WTC11 (cell line): ENCODE measurements at regions not wholly inside any gene's neighbourhood (a gene's known extent, or its start where the extent isn't known, plus 50 kb on each side); places are given as distances from the start of the nearest gene placed in this dataset.

Source experiments
- ATAC-seq: fragments of 200-7000 bp; cut with Tn5 transposase; 2 replicates; pipeline ENCODE4 v1.10.0; 2021; ENCODE audit warnings: mild to moderate bottlenecking, moderate library complexity
- CTCF ChIA-PET: fragments of 300-600 bp; sonication (Branson Sonifier 250); formaldehyde crosslinking; loops from one replicate; lab custom pipeline; 2021; ENCODE audit warnings: antibody characterized with exemption; lab: Charles Lee
- POLR2A ChIA-PET: fragments of 350-600 bp; sonication (Branson Sonifier 250); formaldehyde crosslinking; loops from one replicate; lab custom pipeline; 2021; ENCODE audit warnings: antibody characterized with exemption; lab: Charles Lee
- DNase-seq: peaks from one replicate; pipeline ENCODE4 v3.0.0; 2021; ENCODE audit warnings: low spot score
- H3K27ac Mint-ChIP-seq: 2 replicates; pipeline ENCODE4 v1.8.0; 2021; ENCODE audit warnings: mixed read lengths
- H3K27me3 Mint-ChIP-seq: 2 replicates; pipeline ENCODE4 v1.8.0; 2021; ENCODE audit warnings: low read depth, mild to moderate bottlenecking, moderate library complexity, mixed read lengths
- H3K36me3 Mint-ChIP-seq: 2 replicates; pipeline ENCODE4 v1.8.0; 2021; ENCODE audit warnings: mixed read lengths
- H3K4me1 Mint-ChIP-seq: 2 replicates; pipeline ENCODE4 v1.8.0; 2022; ENCODE audit warnings: mixed read lengths
- H3K4me3 Mint-ChIP-seq: 2 replicates; pipeline ENCODE4 v1.8.0; 2021; ENCODE audit warnings: mild to moderate bottlenecking, moderate library complexity, mixed read lengths
- H3K9me3 Mint-ChIP-seq: 2 replicates; pipeline ENCODE4 v1.8.0; 2021; ENCODE audit warnings: mixed read lengths
- CBFB ChIP-seq: sonication (generic); formaldehyde crosslinking; IDR thresholded peaks from 2 replicates; pipeline ENCODE4 v1.8.1; 2022; ENCODE audit warnings: mild to moderate bottlenecking, low read depth, missing genetic modification reagents
- ESRRA ChIP-seq: sonication (generic); formaldehyde crosslinking; IDR thresholded peaks from 2 replicates; pipeline ENCODE4 v1.8.1; 2022; ENCODE audit warnings: mild to moderate bottlenecking, missing genetic modification reagents, borderline replicate concordance
- ETV6 ChIP-seq: sonication (generic); formaldehyde crosslinking; IDR thresholded peaks from 2 replicates; pipeline ENCODE4 v1.8.1; 2022; ENCODE audit warnings: mild to moderate bottlenecking, missing genetic modification reagents
- GABPB1 ChIP-seq: sonication (generic); formaldehyde crosslinking; IDR thresholded peaks from 2 replicates; pipeline ENCODE4 v1.8.1; 2023; ENCODE audit warnings: mild to moderate bottlenecking, missing genetic modification reagents
- MYBL2 ChIP-seq: sonication (generic); formaldehyde crosslinking; IDR thresholded peaks from 2 replicates; pipeline ENCODE4 v1.8.1; 2023; ENCODE audit warnings: mild to moderate bottlenecking, moderate library complexity, missing genetic modification reagents
- PRRX2 ChIP-seq: fragments of 250-450 bp; sonication (Bioruptor Pico); IDR thresholded peaks from 2 replicates; pipeline ENCODE4 v1.8.0; 2021; ENCODE audit warnings: mild to moderate bottlenecking
- TEAD4 ChIP-seq: sonication (generic); formaldehyde crosslinking; IDR thresholded peaks from 2 replicates; pipeline ENCODE4 v1.8.0; 2022; ENCODE audit warnings: mild to moderate bottlenecking, missing genetic modification reagents
- TP53 ChIP-seq: sonication (generic); formaldehyde crosslinking; IDR thresholded peaks from 2 replicates; pipeline ENCODE4 v1.8.1; 2023; ENCODE audit warnings: mild to moderate bottlenecking, missing genetic modification reagents
- TF ChIP-seq, protein P1 (sequence below): sonication (generic); formaldehyde crosslinking; IDR thresholded peaks from 2 replicates; pipeline ENCODE4 v1.8.0; 2023; ENCODE audit warnings: mild to moderate bottlenecking, missing genetic modification reagents
- TF ChIP-seq, protein P2 (sequence below): sonication (generic); formaldehyde crosslinking; IDR thresholded peaks from 2 replicates; pipeline ENCODE4 v1.8.1; 2023; ENCODE audit warnings: mild to moderate bottlenecking, missing genetic modification reagents
- TF ChIP-seq, protein P3 (sequence below): sonication (generic); formaldehyde crosslinking; IDR thresholded peaks from 2 replicates; pipeline ENCODE4 v1.8.0; 2023; ENCODE audit warnings: missing genetic modification reagents
- TF ChIP-seq, protein P4 (sequence below): sonication (generic); formaldehyde crosslinking; IDR thresholded peaks from 2 replicates; pipeline ENCODE4 v1.8.0; 2022; ENCODE audit warnings: mild to moderate bottlenecking, missing genetic modification reagents
- TF ChIP-seq, protein P5 (sequence below): sonication (generic); formaldehyde crosslinking; IDR thresholded peaks from 2 replicates; pipeline ENCODE4 v1.8.0; 2022; ENCODE audit warnings: mild to moderate bottlenecking, missing genetic modification reagents
- TF ChIP-seq, protein P6 (sequence below): sonication (generic); formaldehyde crosslinking; IDR thresholded peaks from 2 replicates; pipeline ENCODE4 v1.8.1; 2023; ENCODE audit warnings: mild to moderate bottlenecking, moderate library complexity, missing genetic modification reagents
- TF ChIP-seq, protein P7 (sequence below): fragments of 250-450 bp; sonication (Bioruptor Pico); IDR thresholded peaks from 2 replicates; pipeline ENCODE4 v1.9.0; 2021; ENCODE audit warnings: mild to moderate bottlenecking
- TF ChIP-seq, protein P8 (sequence below): fragments of 200-600 bp; IDR thresholded peaks from 2 replicates; pipeline ENCODE4 v1.8.0; 2022; ENCODE audit warnings: antibody characterized with exemption
- TF ChIP-seq, protein P9 (sequence below): fragments of 250-450 bp; sonication (Bioruptor Pico); IDR thresholded peaks from 2 replicates; pipeline ENCODE4 v1.9.0; 2021; ENCODE audit warnings: moderate library complexity, mild to moderate bottlenecking, inconsistent platforms, borderline replicate concordance

DNA sequence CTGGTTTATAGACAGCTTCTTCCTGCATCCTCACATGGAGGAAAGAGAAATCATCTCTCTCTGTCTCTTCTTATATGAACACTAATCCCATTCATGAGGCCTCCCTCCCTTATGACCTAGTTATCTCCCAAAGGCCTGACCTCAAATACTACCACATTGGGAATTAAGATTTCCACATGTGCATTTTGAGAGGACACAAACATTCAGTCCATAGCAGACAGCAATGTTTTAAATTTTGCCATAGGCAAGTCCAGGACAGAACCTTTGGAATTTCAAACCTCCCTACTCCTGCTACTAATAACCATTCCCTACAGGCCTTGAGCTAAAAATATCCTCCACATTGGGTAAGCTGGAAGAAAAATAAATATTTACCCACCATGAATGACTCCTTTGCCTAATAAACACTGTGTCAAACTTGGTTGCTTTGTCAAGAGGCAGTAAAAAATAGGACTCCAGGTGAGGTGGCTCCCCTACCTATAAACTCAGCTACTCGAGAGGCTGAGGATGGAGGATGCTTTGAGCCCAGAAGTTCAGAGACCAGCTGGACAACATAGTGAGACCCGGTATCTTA is 113.7 kb downstream of the ZNF281 start:
- peaks cover 16% of the 10 kb centered on the region for H3K27me3 Mint-ChIP-seq
- DNase-seq: no peak
- POLR2A ChIA-PET: no interaction called here

DNA sequence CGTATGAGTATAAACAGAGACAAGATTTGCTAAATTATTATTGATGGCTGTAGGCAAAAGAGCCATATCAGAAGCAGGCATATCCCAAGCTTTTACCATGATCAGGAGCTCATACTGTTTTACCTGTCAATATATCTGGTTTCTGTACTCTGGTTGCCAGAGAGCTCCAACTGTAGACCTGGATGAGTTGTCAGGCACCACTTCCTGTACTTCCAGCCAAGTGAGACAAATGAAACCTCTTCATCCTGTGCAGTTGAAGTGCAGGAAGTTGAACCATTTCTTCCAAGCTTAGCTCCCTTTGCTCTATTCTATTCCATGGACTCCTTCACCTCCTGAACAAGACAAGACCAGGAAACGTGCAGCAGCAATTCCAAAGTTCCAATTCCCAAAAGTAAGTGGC is 115.6 kb downstream of the ZNF281 start:
- H3K4me3 Mint-ChIP-seq: no peak overlapping the region
- H3K9me3 Mint-ChIP-seq: no peaks in the 10 kb centered on the region
- POLR2A ChIA-PET: no interaction called here
- peaks cover 23% of the 10 kb centered on the region for H3K27me3 Mint-ChIP-seq
- ATAC-seq (no peak), DNase-seq (no peak)
- H3K27ac Mint-ChIP-seq: no peak overlapping the region
- TF ChIP-seq, protein P1, sequence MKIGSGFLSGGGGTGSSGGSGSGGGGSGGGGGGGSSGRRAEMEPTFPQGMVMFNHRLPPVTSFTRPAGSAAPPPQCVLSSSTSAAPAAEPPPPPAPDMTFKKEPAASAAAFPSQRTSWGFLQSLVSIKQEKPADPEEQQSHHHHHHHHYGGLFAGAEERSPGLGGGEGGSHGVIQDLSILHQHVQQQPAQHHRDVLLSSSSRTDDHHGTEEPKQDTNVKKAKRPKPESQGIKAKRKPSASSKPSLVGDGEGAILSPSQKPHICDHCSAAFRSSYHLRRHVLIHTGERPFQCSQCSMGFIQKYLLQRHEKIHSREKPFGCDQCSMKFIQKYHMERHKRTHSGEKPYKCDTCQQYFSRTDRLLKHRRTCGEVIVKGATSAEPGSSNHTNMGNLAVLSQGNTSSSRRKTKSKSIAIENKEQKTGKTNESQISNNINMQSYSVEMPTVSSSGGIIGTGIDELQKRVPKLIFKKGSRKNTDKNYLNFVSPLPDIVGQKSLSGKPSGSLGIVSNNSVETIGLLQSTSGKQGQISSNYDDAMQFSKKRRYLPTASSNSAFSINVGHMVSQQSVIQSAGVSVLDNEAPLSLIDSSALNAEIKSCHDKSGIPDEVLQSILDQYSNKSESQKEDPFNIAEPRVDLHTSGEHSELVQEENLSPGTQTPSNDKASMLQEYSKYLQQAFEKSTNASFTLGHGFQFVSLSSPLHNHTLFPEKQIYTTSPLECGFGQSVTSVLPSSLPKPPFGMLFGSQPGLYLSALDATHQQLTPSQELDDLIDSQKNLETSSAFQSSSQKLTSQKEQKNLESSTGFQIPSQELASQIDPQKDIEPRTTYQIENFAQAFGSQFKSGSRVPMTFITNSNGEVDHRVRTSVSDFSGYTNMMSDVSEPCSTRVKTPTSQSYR (CRISPR knock-in tag): no peak
- TF ChIP-seq TEAD4 (CRISPR knock-in tag): no peak
- TF ChIP-seq, protein P2, sequence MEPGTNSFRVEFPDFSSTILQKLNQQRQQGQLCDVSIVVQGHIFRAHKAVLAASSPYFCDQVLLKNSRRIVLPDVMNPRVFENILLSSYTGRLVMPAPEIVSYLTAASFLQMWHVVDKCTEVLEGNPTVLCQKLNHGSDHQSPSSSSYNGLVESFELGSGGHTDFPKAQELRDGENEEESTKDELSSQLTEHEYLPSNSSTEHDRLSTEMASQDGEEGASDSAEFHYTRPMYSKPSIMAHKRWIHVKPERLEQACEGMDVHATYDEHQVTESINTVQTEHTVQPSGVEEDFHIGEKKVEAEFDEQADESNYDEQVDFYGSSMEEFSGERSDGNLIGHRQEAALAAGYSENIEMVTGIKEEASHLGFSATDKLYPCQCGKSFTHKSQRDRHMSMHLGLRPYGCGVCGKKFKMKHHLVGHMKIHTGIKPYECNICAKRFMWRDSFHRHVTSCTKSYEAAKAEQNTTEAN (CRISPR knock-in tag): no peak
- no peak for TF ChIP-seq ESRRA (CRISPR knock-in tag)
- TF ChIP-seq, protein P3, sequence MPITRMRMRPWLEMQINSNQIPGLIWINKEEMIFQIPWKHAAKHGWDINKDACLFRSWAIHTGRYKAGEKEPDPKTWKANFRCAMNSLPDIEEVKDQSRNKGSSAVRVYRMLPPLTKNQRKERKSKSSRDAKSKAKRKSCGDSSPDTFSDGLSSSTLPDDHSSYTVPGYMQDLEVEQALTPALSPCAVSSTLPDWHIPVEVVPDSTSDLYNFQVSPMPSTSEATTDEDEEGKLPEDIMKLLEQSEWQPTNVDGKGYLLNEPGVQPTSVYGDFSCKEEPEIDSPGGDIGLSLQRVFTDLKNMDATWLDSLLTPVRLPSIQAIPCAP (CRISPR knock-in tag): no peak
- TF ChIP-seq, protein P4, sequence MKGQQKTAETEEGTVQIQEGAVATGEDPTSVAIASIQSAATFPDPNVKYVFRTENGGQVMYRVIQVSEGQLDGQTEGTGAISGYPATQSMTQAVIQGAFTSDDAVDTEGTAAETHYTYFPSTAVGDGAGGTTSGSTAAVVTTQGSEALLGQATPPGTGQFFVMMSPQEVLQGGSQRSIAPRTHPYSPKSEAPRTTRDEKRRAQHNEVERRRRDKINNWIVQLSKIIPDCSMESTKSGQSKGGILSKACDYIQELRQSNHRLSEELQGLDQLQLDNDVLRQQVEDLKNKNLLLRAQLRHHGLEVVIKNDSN: no peak
- TF ChIP-seq, protein P5, sequence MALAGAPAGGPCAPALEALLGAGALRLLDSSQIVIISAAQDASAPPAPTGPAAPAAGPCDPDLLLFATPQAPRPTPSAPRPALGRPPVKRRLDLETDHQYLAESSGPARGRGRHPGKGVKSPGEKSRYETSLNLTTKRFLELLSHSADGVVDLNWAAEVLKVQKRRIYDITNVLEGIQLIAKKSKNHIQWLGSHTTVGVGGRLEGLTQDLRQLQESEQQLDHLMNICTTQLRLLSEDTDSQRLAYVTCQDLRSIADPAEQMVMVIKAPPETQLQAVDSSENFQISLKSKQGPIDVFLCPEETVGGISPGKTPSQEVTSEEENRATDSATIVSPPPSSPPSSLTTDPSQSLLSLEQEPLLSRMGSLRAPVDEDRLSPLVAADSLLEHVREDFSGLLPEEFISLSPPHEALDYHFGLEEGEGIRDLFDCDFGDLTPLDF (CRISPR knock-in tag): no peak
- no peak for TF ChIP-seq TP53 (CRISPR knock-in tag)
- TF ChIP-seq, protein P6, sequence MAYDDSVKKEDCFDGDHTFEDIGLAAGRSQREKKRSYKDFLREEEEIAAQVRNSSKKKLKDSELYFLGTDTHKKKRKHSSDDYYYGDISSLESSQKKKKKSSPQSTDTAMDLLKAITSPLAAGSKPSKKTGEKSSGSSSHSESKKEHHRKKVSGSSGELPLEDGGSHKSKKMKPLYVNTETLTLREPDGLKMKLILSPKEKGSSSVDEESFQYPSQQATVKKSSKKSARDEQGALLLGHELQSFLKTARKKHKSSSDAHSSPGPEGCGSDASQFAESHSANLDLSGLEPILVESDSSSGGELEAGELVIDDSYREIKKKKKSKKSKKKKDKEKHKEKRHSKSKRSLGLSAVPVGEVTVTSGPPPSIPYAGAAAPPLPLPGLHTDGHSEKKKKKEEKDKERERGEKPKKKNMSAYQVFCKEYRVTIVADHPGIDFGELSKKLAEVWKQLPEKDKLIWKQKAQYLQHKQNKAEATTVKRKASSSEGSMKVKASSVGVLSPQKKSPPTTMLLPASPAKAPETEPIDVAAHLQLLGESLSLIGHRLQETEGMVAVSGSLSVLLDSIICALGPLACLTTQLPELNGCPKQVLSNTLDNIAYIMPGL (CRISPR knock-in tag): no peak
- no peak for TF ChIP-seq CBFB
- TF ChIP-seq PRRX2: no peak
- TF ChIP-seq, protein P7, sequence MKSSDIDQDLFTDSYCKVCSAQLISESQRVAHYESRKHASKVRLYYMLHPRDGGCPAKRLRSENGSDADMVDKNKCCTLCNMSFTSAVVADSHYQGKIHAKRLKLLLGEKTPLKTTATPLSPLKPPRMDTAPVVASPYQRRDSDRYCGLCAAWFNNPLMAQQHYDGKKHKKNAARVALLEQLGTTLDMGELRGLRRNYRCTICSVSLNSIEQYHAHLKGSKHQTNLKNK (CRISPR knock-in tag): no peak
- TF ChIP-seq, protein P8, sequence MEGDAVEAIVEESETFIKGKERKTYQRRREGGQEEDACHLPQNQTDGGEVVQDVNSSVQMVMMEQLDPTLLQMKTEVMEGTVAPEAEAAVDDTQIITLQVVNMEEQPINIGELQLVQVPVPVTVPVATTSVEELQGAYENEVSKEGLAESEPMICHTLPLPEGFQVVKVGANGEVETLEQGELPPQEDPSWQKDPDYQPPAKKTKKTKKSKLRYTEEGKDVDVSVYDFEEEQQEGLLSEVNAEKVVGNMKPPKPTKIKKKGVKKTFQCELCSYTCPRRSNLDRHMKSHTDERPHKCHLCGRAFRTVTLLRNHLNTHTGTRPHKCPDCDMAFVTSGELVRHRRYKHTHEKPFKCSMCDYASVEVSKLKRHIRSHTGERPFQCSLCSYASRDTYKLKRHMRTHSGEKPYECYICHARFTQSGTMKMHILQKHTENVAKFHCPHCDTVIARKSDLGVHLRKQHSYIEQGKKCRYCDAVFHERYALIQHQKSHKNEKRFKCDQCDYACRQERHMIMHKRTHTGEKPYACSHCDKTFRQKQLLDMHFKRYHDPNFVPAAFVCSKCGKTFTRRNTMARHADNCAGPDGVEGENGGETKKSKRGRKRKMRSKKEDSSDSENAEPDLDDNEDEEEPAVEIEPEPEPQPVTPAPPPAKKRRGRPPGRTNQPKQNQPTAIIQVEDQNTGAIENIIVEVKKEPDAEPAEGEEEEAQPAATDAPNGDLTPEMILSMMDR: no peak
- TF ChIP-seq, protein P9, sequence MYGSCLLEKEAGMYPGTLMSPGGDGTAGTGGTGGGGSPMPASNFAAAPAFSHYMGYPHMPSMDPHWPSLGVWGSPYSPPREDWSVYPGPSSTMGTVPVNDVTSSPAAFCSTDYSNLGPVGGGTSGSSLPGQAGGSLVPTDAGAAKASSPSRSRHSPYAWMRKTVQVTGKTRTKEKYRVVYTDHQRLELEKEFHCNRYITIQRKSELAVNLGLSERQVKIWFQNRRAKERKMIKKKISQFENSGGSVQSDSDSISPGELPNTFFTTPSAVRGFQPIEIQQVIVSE: no peak
- no peak for TF ChIP-seq GABPB1 (CRISPR knock-in tag)
- TF ChIP-seq MYBL2 (CRISPR knock-in tag): no peak
- TF ChIP-seq ETV6: no peak
- TF ChIP-seq, all 79 proteins: peak for 0
- Mint-ChIP-seq H3K4me1 (peaks cover 14% of the 10 kb centered on the region), H3K36me3 (no peaks in the 10 kb centered on the region)
- CTCF ChIA-PET: no interaction called here

More for the DNA sequence above, 113.7 kb downstream of the ZNF281 start:
- Mint-ChIP-seq H3K27ac (no peak overlapping the region; the same call in 1 of the 2 replicates), H3K4me3 (no peak overlapping the region), H3K36me3 (no peaks in the 10 kb centered on the region), H3K4me1 (peaks cover 5% of the 10 kb centered on the region; the same call in 1 of the 2 replicates), H3K9me3 (no peaks in the 10 kb centered on the region)
- no peak for ATAC-seq
- CTCF ChIA-PET: no interaction called here
- TF ChIP-seq, protein P3 (CRISPR knock-in tag): no peak
- peak; percentile 55; the same call in 1 of the 2 replicates for TF ChIP-seq GABPB1 (CRISPR knock-in tag)
